Naive thymus-derived CD4-positive, alpha-beta T cell (primary cell): ENCODE measurements at regions not wholly inside any gene's neighbourhood (a gene's known extent, or its start where the extent isn't known, plus 50 kb on each side); places are given as distances from the start of the nearest gene placed in this dataset.
"Not testable (repeated sequence)": the region's sequence is repeated elsewhere in the genome, so short reads cannot be mapped to it uniquely, and the experiment has no call there.

Experiments used
- ATAC-seq: fragments of 150-1000 bp; cut with Tn5 transposase; 2 replicates; pipeline ENCODE4 v1.10.0; 2021; ENCODE audit warnings: mild to moderate bottlenecking, moderate library complexity
- CTCF ChIA-PET: fragments of 350-600 bp; sonication (Branson Sonifier 250); formaldehyde crosslinking; loops from one replicate; lab custom pipeline; 2021; ENCODE audit warnings: antibody characterized with exemption; lab: Charles Lee
- POLR2A ChIA-PET: fragments of 350-600 bp; sonication (Branson Sonifier 250); formaldehyde crosslinking; loops from one replicate; lab custom pipeline; 2021; ENCODE audit warnings: antibody characterized with exemption, inconsistent platforms; lab: Charles Lee
- DNase-seq, 9 donors: peaks; one replicate each; pipeline versions ENCODE4 v3.0.0 to v3.0.0-alpha.2; 2020 to 2022; ENCODE audit warnings: mixed read lengths in 1 of 9
- H3K27ac ChIP-seq: one replicate; pipeline ENCODE4 v1.7.0; 2013; ENCODE audit warnings: mild to moderate bottlenecking, low read depth, low read length, moderate library complexity
- H3K27me3 ChIP-seq, 2 donors: one replicate each; pipeline ENCODE4 v1.7.0; 2013; ENCODE audit warnings: low read length in 2 of 2, mild to moderate bottlenecking in 2 of 2, moderate library complexity in 2 of 2; ENCODE audit not compliant: control insufficient read depth in 2 of 2, insufficient read depth in 2 of 2
- H3K36me3 ChIP-seq, 3 experiments: 1 replicate in 2 of 3; 2 replicates in 1 of 3; pipeline ENCODE4 v1.7.0; 2013; ENCODE audit warnings: low read length in 3 of 3, mild to moderate bottlenecking in 3 of 3, moderate library complexity in 1 of 3; ENCODE audit not compliant: insufficient read depth in 3 of 3, control insufficient read depth in 2 of 3
- H3K4me1 ChIP-seq, 2 donors: one replicate each; pipeline ENCODE4 v1.7.0; 2013; ENCODE audit warnings: low read length in 2 of 2, mild to moderate bottlenecking in 2 of 2, moderate library complexity in 1 of 2; ENCODE audit not compliant: control insufficient read depth in 2 of 2, insufficient read depth in 2 of 2
- H3K4me3 ChIP-seq: 2 replicates; pipeline ENCODE4 v1.7.0; 2013; ENCODE audit warnings: mild to moderate bottlenecking, low read length
- H3K9me3 ChIP-seq, 3 experiments: 1 replicate in 2 of 3; 2 replicates in 1 of 3; pipeline ENCODE4 v1.7.0; 2013; ENCODE audit warnings: low read length in 3 of 3; ENCODE audit not compliant: control insufficient read depth in 2 of 3
- H3K27ac Mint-ChIP-seq, 9 donors: one replicate each; pipeline ENCODE4 v1.8.0; 2020 to 2022; ENCODE audit warnings: mixed read lengths in 9 of 9, mild to moderate bottlenecking in 8 of 9, moderate library complexity in 5 of 9, inconsistent platforms in 2 of 9
- H3K27me3 Mint-ChIP-seq, 5 donors: one replicate each; pipeline ENCODE4 v1.8.0; 2021 to 2022; ENCODE audit warnings: mixed read lengths in 5 of 5, mild to moderate bottlenecking in 1 of 5
- H3K36me3 Mint-ChIP-seq, 5 donors: one replicate each; pipeline ENCODE4 v1.8.0; 2020 to 2022; ENCODE audit warnings: mixed read lengths in 5 of 5, mild to moderate bottlenecking in 3 of 5, inconsistent platforms in 1 of 5
- H3K4me1 Mint-ChIP-seq, 7 donors: one replicate each; pipeline ENCODE4 v1.8.0; 2020 to 2022; ENCODE audit warnings: mixed read lengths in 7 of 7, mild to moderate bottlenecking in 3 of 7, inconsistent platforms in 1 of 7
- H3K4me3 Mint-ChIP-seq, 10 donors: one replicate each; pipeline ENCODE4 v1.8.0; 2020 to 2022; ENCODE audit warnings: mild to moderate bottlenecking in 10 of 10, mixed read lengths in 10 of 10, moderate library complexity in 6 of 10, inconsistent platforms in 2 of 10
- H3K9me3 Mint-ChIP-seq, 11 donors: one replicate each; pipeline ENCODE4 v1.8.0; 2020 to 2022; ENCODE audit warnings: mixed read lengths in 11 of 11, mild to moderate bottlenecking in 4 of 11, inconsistent platforms in 1 of 11, moderate library complexity in 1 of 11
- intact Hi-C, 2 donors: fragments of 100-400 bp; cut with micrococcal nuclease; formaldehyde crosslinking; loops; one replicate each; pipeline ENCODE4 v1.15.1; 2023

DNA sequence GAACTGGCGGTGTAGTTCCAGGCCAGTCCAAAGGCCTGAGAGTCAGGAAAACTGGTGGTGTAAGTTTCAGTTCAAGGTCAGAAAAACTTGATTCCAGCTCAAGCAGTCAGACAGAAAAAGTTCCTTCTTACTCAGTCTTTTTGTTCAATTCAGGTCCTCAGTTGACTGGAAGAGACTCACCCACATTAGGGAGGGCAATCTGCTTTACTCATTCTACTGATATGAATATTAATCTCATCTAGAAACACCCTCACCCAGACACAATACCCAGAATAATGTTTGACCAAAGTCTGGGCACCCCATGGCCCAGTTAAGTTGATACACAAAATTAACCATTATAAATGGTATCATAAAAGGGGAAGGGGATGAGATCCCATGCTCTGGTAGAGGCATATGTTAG, 50.1 kb upstream of the LTA4H start:
- peaks cover 5 to 23% (median 10%) of the 10 kb centered on the region in 11 donors for H3K9me3 Mint-ChIP-seq
- intact Hi-C loops, result no loop called here
- H3K4me3 Mint-ChIP-seq, result no peak overlapping the region
- no peak overlapping the region for H3K27ac Mint-ChIP-seq
- Histone ChIP-seq H3K4me1 (no peaks in the 10 kb centered on the region), H3K27me3 (no peaks in the 10 kb centered on the region), H3K4me3 (no peak overlapping the region), H3K36me3 (no peaks in the 10 kb centered on the region), H3K27ac (no peak overlapping the region), H3K9me3 (peaks cover 0 to 4% (median 0%) of the 10 kb centered on the region in 3 experiments)
- ChIA-PET CTCF (no interaction called here), POLR2A (no interaction called here)
- DNase-seq, result no peak
- no peaks in the 10 kb centered on the region for H3K27me3 Mint-ChIP-seq
- H3K36me3 Mint-ChIP-seq, result peaks cover 6 to 15% (median 10%) of the 10 kb centered on the region in 5 donors
- ATAC-seq, result no peak
- peaks cover 0 to 4% (median 0%) of the 10 kb centered on the region in 7 donors for H3K4me1 Mint-ChIP-seq

DNA sequence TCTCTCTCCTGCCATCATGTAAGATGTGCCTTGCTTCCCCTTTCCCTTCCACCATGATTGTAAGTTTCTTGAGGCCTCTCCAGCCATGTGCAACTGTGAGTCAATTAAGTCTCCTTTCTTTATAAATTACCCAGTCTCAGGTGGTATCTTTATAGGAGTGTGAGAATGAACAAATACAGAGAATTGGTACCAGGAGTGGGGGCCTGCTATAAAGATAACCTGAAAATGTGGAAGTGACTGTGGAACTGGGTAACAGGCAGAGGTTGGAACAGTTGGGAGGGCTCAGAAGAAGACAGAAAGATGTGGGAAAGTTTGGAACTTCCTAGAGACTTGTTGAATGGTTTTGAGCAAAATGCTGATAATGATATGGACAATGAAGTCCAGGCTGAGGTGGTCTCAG, 50.8 kb upstream of the LTA4H start:
- intact Hi-C loops, H3K9me3 ChIP-seq, ATAC-seq, CTCF ChIA-PET, H3K27me3 Mint-ChIP-seq, DNase-seq, H3K4me1 ChIP-seq, H3K4me1 Mint-ChIP-seq, H3K27ac ChIP-seq, H3K27me3 ChIP-seq, H3K36me3 ChIP-seq, H3K27ac Mint-ChIP-seq, H3K4me3 ChIP-seq, H3K4me3 Mint-ChIP-seq: not testable (repeated sequence)
- Mint-ChIP-seq H3K36me3 (peaks cover 9 to 19% (median 11%) of the 10 kb centered on the region in 5 donors), H3K9me3 (peaks cover 6 to 30% (median 11%) of the 10 kb centered on the region in 11 donors)
- POLR2A ChIA-PET, result interaction anchor here (1.0 kb wide), 1 partner anchor 37 kb away, joined by 3 read pairs; no protein-coding TSS in a partner anchor

DNA sequence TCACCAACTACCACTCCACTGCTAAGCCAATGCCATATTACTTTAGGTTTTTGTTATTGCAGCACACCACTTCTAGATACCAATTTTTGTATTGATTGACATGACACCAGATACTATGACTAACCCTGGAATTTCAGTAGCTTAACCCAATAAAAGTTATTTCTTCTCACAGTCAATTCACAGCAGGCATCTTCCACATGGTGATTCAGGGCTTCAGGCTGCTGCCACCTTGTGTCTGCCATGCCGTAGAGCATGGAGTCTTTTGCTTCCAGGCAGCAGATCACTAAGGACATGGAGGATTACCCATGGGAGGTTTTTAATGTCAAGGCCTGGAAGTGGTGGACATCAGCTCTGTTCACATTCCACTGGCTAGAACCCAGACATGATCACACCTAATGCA, 56.4 kb upstream of the LTA4H start:
- ChIA-PET POLR2A (no interaction called here), CTCF (interaction anchor here (0.9 to 1.0 kb wide), 2 partner anchors 26 to 425 kb away, joined by 4 to 8 read pairs; no protein-coding TSS in a partner anchor)
- H3K4me3 Mint-ChIP-seq, result no peak overlapping the region
- no peak overlapping the region for H3K27ac Mint-ChIP-seq
- intact Hi-C loops, result no loop called here
- no peak for DNase-seq
- Histone ChIP-seq H3K9me3 (peaks cover 0 to 4% (median 0%) of the 10 kb centered on the region in 3 experiments), H3K4me1 (no peaks in the 10 kb centered on the region), H3K27me3 (no peaks in the 10 kb centered on the region), H3K4me3 (no peak overlapping the region), H3K27ac (no peak overlapping the region), H3K36me3 (no peaks in the 10 kb centered on the region)
- H3K36me3 Mint-ChIP-seq, result peaks cover 8 to 11% (median 10%) of the 10 kb centered on the region in 5 donors
- peaks cover 15 to 19% (median 17%) of the 10 kb centered on the region in 7 donors for H3K4me1 Mint-ChIP-seq
- ATAC-seq, result no peak
- peaks cover 3 to 32% (median 10%) of the 10 kb centered on the region in 11 donors for H3K9me3 Mint-ChIP-seq
- no peaks in the 10 kb centered on the region for H3K27me3 Mint-ChIP-seq

DNA sequence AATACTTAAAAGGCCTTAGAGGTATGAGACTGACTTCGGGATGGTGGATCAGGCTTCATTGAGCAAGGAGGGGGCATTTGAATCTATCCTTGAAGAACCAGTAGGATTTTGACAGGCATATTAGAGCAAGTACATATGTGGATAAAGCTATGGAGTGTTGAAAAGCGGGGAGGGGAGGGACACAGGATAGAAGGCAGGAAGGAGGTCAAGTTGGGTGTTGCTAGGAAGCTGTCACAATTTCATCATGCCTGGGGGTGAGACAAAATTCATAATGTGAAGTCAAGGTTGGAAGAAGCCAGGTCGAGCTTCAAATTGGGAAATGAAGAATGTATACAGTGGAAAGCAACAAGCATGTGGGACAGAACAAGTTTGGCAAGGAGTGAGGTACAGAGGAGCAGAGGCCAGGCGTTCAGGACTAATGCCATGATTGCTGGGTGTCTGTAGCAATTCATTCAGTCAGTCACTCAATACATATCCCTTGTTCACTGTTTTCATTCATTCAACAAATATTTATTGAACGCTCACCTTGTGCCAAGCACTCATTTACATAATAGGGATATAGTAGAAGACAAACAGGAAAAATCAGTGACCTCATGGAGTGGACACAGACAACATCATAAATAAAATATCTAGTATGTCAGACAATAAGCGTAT, 58.3 kb upstream of the LTA4H start:
- Mint-ChIP-seq H3K27ac (peak overlapping the region in 3 of 9 donors; percentile 10 to 20 (median 11)), H3K4me3 (no peak overlapping the region), H3K36me3 (peaks cover 5 to 15% (median 10%) of the 10 kb centered on the region in 5 donors), H3K27me3 (no peaks in the 10 kb centered on the region), H3K4me1 (peaks cover 15 to 32% (median 22%) of the 10 kb centered on the region in 7 donors), H3K9me3 (peaks cover 3 to 28% (median 10%) of the 10 kb centered on the region in 11 donors)
- ATAC-seq (no peak), DNase-seq (no peak)
- no peak overlapping the region for H3K4me3 ChIP-seq
- H3K27ac ChIP-seq, result no peak overlapping the region
- H3K36me3 ChIP-seq, result no peaks in the 10 kb centered on the region
- POLR2A ChIA-PET, result no interaction called here
- intact Hi-C loops, result no loop called here
- H3K27me3 ChIP-seq, result no peaks in the 10 kb centered on the region
- H3K9me3 ChIP-seq, result peaks cover 0 to 4% (median 0%) of the 10 kb centered on the region in 3 experiments
- peaks cover 0 to 1% of the 10 kb centered on the region in 2 donors for H3K4me1 ChIP-seq
- CTCF ChIA-PET, result interaction anchor here (1.1 kb wide), 1 partner anchor 15 kb away, joined by 3 read pairs; no protein-coding TSS in a partner anchor

DNA sequence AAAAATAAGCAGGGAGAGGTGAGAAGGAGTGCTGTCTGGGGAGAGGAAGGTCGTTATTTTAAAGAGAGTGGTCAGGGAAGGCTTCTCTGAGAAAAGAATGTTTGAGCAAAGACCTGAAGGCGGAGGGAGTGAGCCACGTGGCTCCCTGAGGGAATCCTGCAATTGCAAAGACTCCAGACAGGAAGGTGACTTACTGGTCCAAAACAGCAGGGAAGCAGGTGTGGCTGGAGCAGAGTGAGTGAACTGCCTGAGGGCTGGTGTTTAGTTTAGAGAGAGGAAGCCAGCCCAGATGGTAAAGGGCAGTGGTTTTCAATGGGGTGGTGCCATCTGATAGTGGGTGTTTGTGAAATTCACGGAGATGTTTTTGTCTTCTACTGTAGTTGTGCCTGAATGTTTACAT, 58.8 kb upstream of the LTA4H start:
- DNase-seq (no peak), ATAC-seq (peak; percentile 62)
- H3K4me3 Mint-ChIP-seq, result peak overlapping the region in 1 of 10 donors; percentile 5
- peaks cover 15 to 37% (median 27%) of the 10 kb centered on the region in 7 donors for H3K4me1 Mint-ChIP-seq
- intact Hi-C loops, result no loop called here
- peaks cover 5 to 15% (median 6%) of the 10 kb centered on the region in 5 donors for H3K36me3 Mint-ChIP-seq
- H3K27ac Mint-ChIP-seq, result peak overlapping the region in 5 of 9 donors; percentile 2 to 48 (median 11)
- H3K4me1 ChIP-seq, result peaks cover 0 to 6% of the 10 kb centered on the region in 2 donors
- no peaks in the 10 kb centered on the region for H3K27me3 Mint-ChIP-seq
- ChIA-PET CTCF (interaction anchor here (1.1 kb wide), 1 partner anchor 14 kb away, joined by 3 read pairs; no protein-coding TSS in a partner anchor), POLR2A (interaction anchor here (1.1 kb wide), 1 partner anchor 306 kb away, joined by 3 read pairs; the partner anchor contains the start of gene CDK17)
- no peaks in the 10 kb centered on the region for H3K36me3 ChIP-seq
- H3K27ac ChIP-seq, result no peak overlapping the region
- H3K27me3 ChIP-seq, result no peaks in the 10 kb centered on the region
- H3K4me3 ChIP-seq, result no peak overlapping the region
- H3K9me3 ChIP-seq, result peaks cover 0 to 4% (median 0%) of the 10 kb centered on the region in 3 experiments
- H3K9me3 Mint-ChIP-seq, result peaks cover 3 to 23% (median 6%) of the 10 kb centered on the region in 11 donors

DNA sequence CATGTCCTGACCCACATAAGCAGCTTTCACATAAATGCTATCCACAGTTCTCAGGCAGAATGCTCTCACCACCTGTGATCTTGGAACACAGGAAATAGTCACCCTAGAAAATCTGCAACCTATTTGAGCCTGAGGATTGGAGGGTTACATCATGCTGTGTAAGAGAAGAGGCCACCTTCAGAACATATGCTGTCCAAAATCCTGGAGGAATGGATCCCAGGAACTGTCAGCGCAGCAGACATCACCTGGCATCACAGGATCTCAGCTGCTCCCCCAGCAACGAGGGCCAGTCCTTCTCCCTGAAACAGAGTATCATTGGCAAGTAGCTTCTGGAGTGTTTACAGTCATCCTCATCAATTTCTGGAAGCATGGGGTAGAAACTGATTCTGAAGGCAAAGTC, 63.2 kb upstream of the LTA4H start:
- CTCF ChIA-PET, result interaction anchor here (1.7 kb wide), 1 partner anchor 37 kb away, joined by 5 read pairs; no protein-coding TSS in a partner anchor
- H3K27ac Mint-ChIP-seq, result peak overlapping the region in 3 of 9 donors; percentile 21 to 51 (median 38)

More for the DNA sequence above, 63.2 kb upstream of the LTA4H start:
- H3K4me3 ChIP-seq, result no peak overlapping the region
- Mint-ChIP-seq H3K36me3 (peaks cover 0 to 7% (median 0%) of the 10 kb centered on the region in 5 donors), H3K27me3 (no peaks in the 10 kb centered on the region), H3K9me3 (no peaks in the 10 kb centered on the region), H3K4me1 (peaks cover 21 to 51% (median 40%) of the 10 kb centered on the region in 7 donors), H3K4me3 (peak overlapping the region in 2 of 10 donors; percentile 11 to 34)
- DNase-seq (no peak), ATAC-seq (no peak)
- H3K4me1 ChIP-seq, result peaks cover 0 to 23% of the 10 kb centered on the region in 2 donors
- no peaks in the 10 kb centered on the region for H3K27me3 ChIP-seq
- intact Hi-C loops, result no loop called here
- no peak overlapping the region for H3K27ac ChIP-seq
- no peaks in the 10 kb centered on the region for H3K9me3 ChIP-seq
- no peaks in the 10 kb centered on the region for H3K36me3 ChIP-seq
- POLR2A ChIA-PET, result interaction anchor here (0.7 kb wide), 1 partner anchor 37 kb away, joined by 3 read pairs; no protein-coding TSS in a partner anchor
